Testis (tissue), 2 donors: ENCODE measurements at regions not wholly inside any gene's neighbourhood (a gene's known extent, or its start where the extent isn't known, plus 50 kb on each side); places are given as distances from the start of the nearest gene placed in this dataset.

Source experiments
- DNase-seq: peaks from one replicate; pipeline ENCODE4 v3.0.0-alpha.2; 2019
- H3K27ac ChIP-seq, 2 donors: fragments of 200-600 bp; sonication (generic); one replicate each; pipeline ENCODE4 v1.5.1; 2019
- H3K27me3 ChIP-seq: fragments of 200-600 bp; sonication (generic); one replicate; pipeline ENCODE4 v1.5.1; 2019
- H3K36me3 ChIP-seq: fragments of 200-600 bp; sonication (generic); one replicate; pipeline ENCODE4 v1.5.1; 2017; ENCODE audit warnings: low read depth; ENCODE audit errors: missing control alignments
- H3K4me1 ChIP-seq: fragments of 200-600 bp; sonication (generic); one replicate; pipeline ENCODE4 v1.5.1; 2019
- H3K4me3 ChIP-seq, 2 donors: fragments of 200-600 bp; sonication (generic); one replicate each; pipeline ENCODE4 v1.5.1; 2017 to 2019
- H3K9me3 ChIP-seq: fragments of 200-600 bp; sonication (generic); one replicate; pipeline ENCODE4 v1.5.1; 2017
- POLR2A ChIP-seq: fragments of 450-650 bp; IDR thresholded peaks from one replicate; pipeline ENCODE4 v1.6.1; 2017; ENCODE audit warnings: antibody characterized with exemption, mild to moderate bottlenecking, moderate library complexity
- WGBS, 2 donors: methylation state at CpG; one replicate each; pipeline ENCODE4 v1.1.5; 2018; 5-methylcytosine and 5-hydroxymethylcytosine counted together
- intact Hi-C: fragments of 100-400 bp; cut with DNase I; formaldehyde crosslinking; loops from one replicate; pipeline ENCODE4 v1.15.1; 2023; ENCODE audit warnings: low total_unique reads
- TF ChIP-seq, protein P1 (sequence below), 3 experiments: fragments of 450-650 bp in 2 of 3; fragments of 200-600 bp in 1 of 3; sonication (generic) in 1 of 3; IDR thresholded peaks; one replicate each; pipeline ENCODE4 v1.5.1; 2016 to 2019; ENCODE audit warnings: antibody characterized with exemption in 3 of 3, mild to moderate bottlenecking in 2 of 3, moderate library complexity in 1 of 3

DNA sequence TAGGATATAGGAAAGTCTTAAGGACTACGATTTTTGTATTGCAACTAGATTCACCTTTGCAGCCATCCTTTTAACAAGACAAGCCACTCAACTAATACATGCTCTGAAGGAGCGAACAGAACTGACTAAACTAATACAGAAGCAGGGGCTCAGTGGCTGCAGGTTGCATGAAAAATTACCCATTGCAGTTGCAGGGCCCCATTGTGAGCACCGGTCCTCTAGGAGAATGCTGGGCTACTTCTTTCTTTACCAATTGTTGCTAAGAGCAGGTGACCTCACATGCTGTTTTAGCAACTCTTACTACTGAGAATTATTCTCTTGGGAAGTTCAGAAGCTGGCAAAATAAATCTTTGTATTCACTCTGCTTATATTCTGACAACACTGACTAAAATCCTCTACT is 64.0 kb upstream of the ANKRD1 start:
- Histone ChIP-seq H3K36me3 (no peaks in the 10 kb centered on the region), H3K4me1 (no peaks in the 10 kb centered on the region), H3K27me3 (no peaks in the 10 kb centered on the region), H3K27ac (no peak overlapping the region), H3K4me3 (no peak overlapping the region), H3K9me3 (no peaks in the 10 kb centered on the region)
- WGBS, 2 donors = 88% methylated on average over 3 of the region's 3 CpGs
- intact Hi-C loops = no loop called here
- no peak for TF ChIP-seq POLR2A
- TF ChIP-seq, protein P1, sequence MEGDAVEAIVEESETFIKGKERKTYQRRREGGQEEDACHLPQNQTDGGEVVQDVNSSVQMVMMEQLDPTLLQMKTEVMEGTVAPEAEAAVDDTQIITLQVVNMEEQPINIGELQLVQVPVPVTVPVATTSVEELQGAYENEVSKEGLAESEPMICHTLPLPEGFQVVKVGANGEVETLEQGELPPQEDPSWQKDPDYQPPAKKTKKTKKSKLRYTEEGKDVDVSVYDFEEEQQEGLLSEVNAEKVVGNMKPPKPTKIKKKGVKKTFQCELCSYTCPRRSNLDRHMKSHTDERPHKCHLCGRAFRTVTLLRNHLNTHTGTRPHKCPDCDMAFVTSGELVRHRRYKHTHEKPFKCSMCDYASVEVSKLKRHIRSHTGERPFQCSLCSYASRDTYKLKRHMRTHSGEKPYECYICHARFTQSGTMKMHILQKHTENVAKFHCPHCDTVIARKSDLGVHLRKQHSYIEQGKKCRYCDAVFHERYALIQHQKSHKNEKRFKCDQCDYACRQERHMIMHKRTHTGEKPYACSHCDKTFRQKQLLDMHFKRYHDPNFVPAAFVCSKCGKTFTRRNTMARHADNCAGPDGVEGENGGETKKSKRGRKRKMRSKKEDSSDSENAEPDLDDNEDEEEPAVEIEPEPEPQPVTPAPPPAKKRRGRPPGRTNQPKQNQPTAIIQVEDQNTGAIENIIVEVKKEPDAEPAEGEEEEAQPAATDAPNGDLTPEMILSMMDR (IDR thresholded peaks at IDR 0.05) = no peak
- DNase-seq = no peak

DNA sequence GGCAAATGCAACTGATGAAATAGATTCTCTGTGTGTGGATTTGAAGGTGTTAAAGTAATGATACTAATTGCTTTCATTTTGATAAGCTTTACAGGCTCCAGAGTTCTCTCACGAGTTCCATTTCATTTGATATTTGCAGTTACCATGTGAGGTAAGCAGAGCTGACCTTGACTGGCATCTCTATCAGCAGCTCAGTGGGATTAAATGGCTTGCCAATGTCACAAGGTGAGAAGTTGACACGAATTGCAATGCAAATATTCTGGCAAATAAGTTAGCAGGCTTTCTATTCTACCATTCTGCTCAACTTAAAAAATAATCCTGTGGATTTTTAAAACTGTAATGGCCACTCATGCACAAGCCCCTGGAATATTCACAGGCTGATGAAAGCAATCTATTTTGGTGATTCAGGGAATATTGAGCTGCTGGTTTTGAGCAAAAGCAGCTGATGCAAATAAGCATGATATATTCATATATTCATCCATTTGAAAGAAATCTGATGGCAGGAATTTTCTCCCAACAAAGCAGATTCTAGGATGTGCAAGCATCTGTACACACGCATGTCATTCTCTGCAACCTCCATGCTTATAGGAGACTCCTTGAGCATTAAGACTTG is 64.5 kb upstream of the ANKRD1 start:
- Histone ChIP-seq H3K27ac (no peak overlapping the region), H3K27me3 (no peaks in the 10 kb centered on the region), H3K4me3 (no peak overlapping the region), H3K9me3 (no peaks in the 10 kb centered on the region), H3K4me1 (no peaks in the 10 kb centered on the region), H3K36me3 (no peaks in the 10 kb centered on the region)
- TF ChIP-seq POLR2A = no peak
- TF ChIP-seq, protein P1 (IDR thresholded peaks at IDR 0.05) = no peak
- 48 to 66% methylated on average over 3 of the region's 3 CpGs for WGBS, 2 donors
- intact Hi-C loops = no loop called here
- no peak for DNase-seq

DNA sequence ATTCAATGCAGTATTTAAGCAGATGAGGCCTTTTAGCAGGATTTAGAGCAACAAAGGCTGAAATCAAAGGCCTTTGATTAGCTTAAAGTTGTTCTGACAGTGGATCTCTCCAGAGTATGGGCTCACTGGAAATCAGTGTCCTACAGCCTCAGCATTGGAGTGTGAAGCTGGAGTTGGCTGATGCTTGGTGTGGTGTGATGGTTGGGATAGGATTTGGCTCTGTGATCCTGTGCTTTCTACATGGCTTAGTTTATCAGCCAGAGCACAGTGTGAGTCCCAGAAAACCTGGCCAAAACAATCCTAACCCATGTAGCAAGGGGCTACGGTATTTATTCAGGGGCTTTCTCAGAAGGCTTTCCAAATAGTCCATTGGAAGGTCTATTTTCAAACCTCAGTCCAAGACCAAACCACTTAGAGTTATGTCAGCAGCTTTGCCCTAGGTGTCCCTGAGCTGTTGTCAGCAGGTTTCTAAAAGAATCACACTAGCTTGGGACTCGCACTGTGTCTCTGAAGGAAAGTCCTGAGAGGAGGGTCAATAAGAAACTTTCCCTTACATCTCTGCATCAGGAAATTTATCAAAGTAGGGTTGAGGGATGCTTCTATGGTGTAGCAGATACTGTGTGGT is 65.4 kb upstream of the ANKRD1 start:
- no peaks in the 10 kb centered on the region for H3K27me3 ChIP-seq
- no peak for DNase-seq
- no peaks in the 10 kb centered on the region for H3K9me3 ChIP-seq
- intact Hi-C loops = no loop called here
- H3K4me1 ChIP-seq = no peaks in the 10 kb centered on the region
- H3K27ac ChIP-seq = no peak overlapping the region
- no peak overlapping the region for H3K4me3 ChIP-seq
- 79 to 83% methylated on average over 2 of the region's 2 CpGs for WGBS, 2 donors
- TF ChIP-seq, protein P1 (IDR thresholded peaks at IDR 0.05) = no peak
- no peak for TF ChIP-seq POLR2A
- no peaks in the 10 kb centered on the region for H3K36me3 ChIP-seq

DNA sequence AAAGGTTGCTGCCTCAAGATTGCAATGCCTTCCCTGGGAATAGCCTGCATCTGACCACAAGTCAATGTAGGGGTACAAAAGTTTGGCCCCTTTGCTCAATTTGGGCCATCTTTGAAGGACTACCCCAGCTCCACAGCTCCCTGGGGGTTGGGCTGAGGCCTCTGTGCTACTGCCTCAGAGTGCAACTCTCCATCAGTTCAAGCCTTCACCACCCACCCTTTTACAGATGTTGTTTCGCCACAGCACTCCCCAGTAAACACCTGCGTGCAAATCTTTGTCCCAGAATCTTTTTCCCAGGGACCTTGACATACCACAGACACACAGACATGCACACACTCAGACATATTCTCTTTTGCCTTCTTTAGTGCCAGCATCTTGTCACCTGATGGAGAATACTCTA is 66.0 kb upstream of the ANKRD1 start:
- Histone ChIP-seq H3K9me3 (no peaks in the 10 kb centered on the region), H3K4me3 (no peak overlapping the region), H3K4me1 (no peaks in the 10 kb centered on the region), H3K27ac (no peak overlapping the region), H3K27me3 (no peaks in the 10 kb centered on the region), H3K36me3 (no peaks in the 10 kb centered on the region)
- 88% methylated on average over 2 of the region's 2 CpGs for WGBS, 2 donors
- intact Hi-C loops = no loop called here
- no peak for DNase-seq
- TF ChIP-seq POLR2A = no peak
- TF ChIP-seq, protein P1 (IDR thresholded peaks at IDR 0.05) = no peak

- intact Hi-C loops = no loop called here
- H3K36me3 ChIP-seq = no peaks in the 10 kb centered on the region
- no peaks in the 10 kb centered on the region for H3K4me1 ChIP-seq
Observed at GRCh38 chr10:90987383-90987782, 66.5 kb upstream of the ANKRD1 start.

More at GRCh38 chr10:90987383-90987782, 66.5 kb upstream of the ANKRD1 start:
- Histone ChIP-seq H3K27ac (no peak overlapping the region), H3K9me3 (no peaks in the 10 kb centered on the region), H3K27me3 (no peaks in the 10 kb centered on the region), H3K4me3 (no peak overlapping the region)
- DNase-seq = no peak
- WGBS, 2 donors = 95 to 97% methylated on average over 2 of the region's 2 CpGs
- no peak for TF ChIP-seq POLR2A
- TF ChIP-seq, protein P1 (IDR thresholded peaks at IDR 0.05) = no peak
